ENCODE measurements at regions not wholly inside any gene's neighbourhood (a gene's known extent, or its start where the extent isn't known, plus 50 kb on each side); places are given as distances from the start of the nearest gene placed in this dataset.
"Not testable (repeated sequence)": the region's sequence is repeated elsewhere in the genome, so short reads cannot be mapped to it uniquely, and the experiment has no call there.

DNA sequence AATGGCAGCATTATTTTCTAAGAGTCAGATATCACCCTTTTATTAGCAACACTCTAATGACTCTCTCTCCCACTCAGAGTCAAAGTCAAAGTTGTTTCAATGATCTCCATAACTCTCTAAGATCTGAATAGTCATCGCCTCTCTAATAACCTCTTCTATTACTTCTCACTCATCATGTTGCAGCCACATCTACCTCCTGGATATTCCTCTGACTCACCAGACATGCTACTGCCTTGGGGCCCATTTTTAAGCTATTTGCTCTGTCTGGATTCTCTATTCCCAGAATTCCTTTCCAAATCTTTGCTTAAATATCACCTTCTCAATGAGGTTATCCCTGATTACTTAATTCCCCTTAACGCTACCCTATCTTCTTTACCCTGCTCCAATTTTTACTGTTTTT, 391.8 kb upstream of the MAGEB16 start:
- H3K27ac ChIP-seq (ENCODE audit: low read depth, low read length) = no peak overlapping the region
- H3K4me3 ChIP-seq (ENCODE audit: low read length) = no peak overlapping the region
- H3K9ac ChIP-seq (ENCODE audit: low read depth, low read length) = no peak overlapping the region
- H3K27me3 ChIP-seq (ENCODE audit: insufficient read depth, low read length) = no peaks in the 10 kb centered on the region
- H3K9me3 ChIP-seq (ENCODE audit: insufficient read depth, low read depth, low read length) = no peaks in the 10 kb centered on the region
- no peaks in the 10 kb centered on the region for H3K36me3 ChIP-seq (ENCODE audit: insufficient read depth, low read length)
- H3K4me1 ChIP-seq (ENCODE audit: insufficient read depth, low read length) = no peaks in the 10 kb centered on the region
- 94% methylated on average over 2 of the region's 2 CpGs for WGBS

- Histone ChIP-seq H3K27ac (ENCODE audit: low read depth, low read length) (no peak overlapping the region), H3K36me3 (ENCODE audit: insufficient read depth, low read length) (no peaks in the 10 kb centered on the region)
Measured at GRCh38 chrX:35416782-35417181, 381.4 kb upstream of the MAGEB16 start.

DNA sequence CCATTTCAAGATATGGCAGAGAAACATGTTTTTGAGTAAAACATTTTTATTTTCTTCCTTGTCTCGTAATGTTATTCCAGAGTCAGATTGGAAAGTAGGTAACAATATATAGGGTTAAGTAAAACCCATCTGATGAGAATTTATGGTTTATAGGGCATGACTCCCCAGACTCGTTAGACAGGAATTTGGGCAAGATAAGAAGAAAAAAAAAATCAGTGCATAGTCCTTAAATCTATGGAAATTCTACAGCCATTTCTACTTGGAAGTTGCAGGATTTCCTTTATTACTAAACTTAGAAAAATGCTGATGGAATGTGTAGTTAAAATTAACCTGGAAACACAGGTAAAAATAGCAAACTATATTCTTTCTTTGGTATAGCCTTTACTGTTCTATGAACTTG, 366.1 kb upstream of the MAGEB16 start:
- 88% methylated on average over 2 of the region's 2 CpGs for WGBS
- no peaks in the 10 kb centered on the region for H3K27me3 ChIP-seq (ENCODE audit: insufficient read depth, low read length)
- no peak overlapping the region for H3K4me3 ChIP-seq (ENCODE audit: low read length)
- no peaks in the 10 kb centered on the region for H3K4me1 ChIP-seq (ENCODE audit: insufficient read depth, low read length)
- H3K27ac ChIP-seq (ENCODE audit: low read depth, low read length) = no peak overlapping the region
- H3K36me3 ChIP-seq (ENCODE audit: insufficient read depth, low read length) = no peaks in the 10 kb centered on the region
- peaks cover 9% of the 10 kb centered on the region; the same call in 1 of the 2 replicates for H3K9me3 ChIP-seq (ENCODE audit: insufficient read depth, low read depth, low read length)
- H3K9ac ChIP-seq (ENCODE audit: low read depth, low read length) = no peak overlapping the region

More at GRCh38 chrX:35416782-35417181, 381.4 kb upstream of the MAGEB16 start:
- Histone ChIP-seq H3K4me3 (ENCODE audit: low read length) (no peak overlapping the region), H3K27me3 (ENCODE audit: insufficient read depth, low read length) (no peaks in the 10 kb centered on the region), H3K4me1 (ENCODE audit: insufficient read depth, low read length) (no peaks in the 10 kb centered on the region), H3K9me3 (ENCODE audit: insufficient read depth, low read depth, low read length) (no peaks in the 10 kb centered on the region), H3K9ac (ENCODE audit: low read depth, low read length) (no peak overlapping the region)

DNA sequence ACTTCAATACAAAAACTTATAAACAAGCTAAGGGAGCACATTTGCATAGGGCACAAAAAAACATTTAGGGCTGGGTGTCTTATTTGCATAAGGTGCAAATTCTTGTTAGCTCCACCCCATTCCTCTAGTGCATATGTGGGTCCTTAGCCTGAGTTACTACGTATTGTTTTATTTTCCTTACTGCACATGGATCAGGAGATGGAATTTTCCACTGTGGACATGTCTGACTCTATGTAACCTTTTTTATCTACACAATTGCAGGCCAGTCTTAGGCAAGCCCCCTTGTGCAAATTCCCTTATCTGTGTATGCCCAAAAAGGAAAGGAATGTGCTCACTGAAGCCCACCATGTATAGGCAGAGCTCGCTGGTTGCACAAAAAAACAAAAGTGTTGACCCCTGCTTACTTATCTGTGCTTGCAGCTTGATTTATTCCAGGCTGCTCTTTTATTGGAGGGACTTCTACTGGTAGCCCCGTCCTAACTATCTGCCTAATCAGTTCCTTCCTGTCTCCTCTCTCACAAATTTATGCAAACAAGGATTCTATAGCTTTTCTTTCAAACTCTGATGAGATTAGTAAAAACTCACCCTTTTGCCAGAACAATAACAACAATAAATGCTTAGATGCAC, 359.0 kb upstream of the MAGEB16 start:
- Histone ChIP-seq H3K9ac (ENCODE audit: low read depth, low read length) (no peak overlapping the region), H3K4me1 (ENCODE audit: insufficient read depth, low read length) (no peaks in the 10 kb centered on the region), H3K36me3 (ENCODE audit: insufficient read depth, low read length) (no peaks in the 10 kb centered on the region), H3K4me3 (ENCODE audit: low read length) (no peak overlapping the region), H3K27me3 (ENCODE audit: insufficient read depth, low read length) (no peaks in the 10 kb centered on the region), H3K9me3 (ENCODE audit: insufficient read depth, low read depth, low read length) (peaks cover 28% of the 10 kb centered on the region), H3K27ac (ENCODE audit: low read depth, low read length) (no peak overlapping the region)
- WGBS = 91% methylated on average over 3 of the region's 3 CpGs

DNA sequence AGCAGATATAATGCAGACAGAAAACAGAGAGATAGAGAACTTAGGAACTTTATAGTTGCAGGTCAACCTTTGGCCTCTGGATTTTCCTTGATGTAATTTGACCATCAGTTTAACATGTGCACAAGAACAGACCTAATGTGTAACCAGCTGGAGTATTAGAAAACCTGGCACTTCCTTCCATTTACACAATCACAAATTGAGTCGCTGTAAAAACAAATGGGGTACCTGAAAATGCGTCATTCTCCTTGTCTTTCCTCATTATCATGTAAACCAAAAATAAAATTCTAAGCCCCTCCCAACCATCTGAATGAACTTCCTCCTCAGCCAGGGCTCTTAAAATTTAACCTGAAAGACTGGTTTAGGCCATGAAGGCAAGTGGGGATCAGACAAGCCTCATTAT, 358.4 kb upstream of the MAGEB16 start:
- 98% methylated on average over 2 of the region's 2 CpGs for WGBS
- H3K9ac ChIP-seq (ENCODE audit: low read depth, low read length) = no peak overlapping the region
- no peak overlapping the region for H3K27ac ChIP-seq (ENCODE audit: low read depth, low read length)
- no peaks in the 10 kb centered on the region for H3K4me1 ChIP-seq (ENCODE audit: insufficient read depth, low read length)
- H3K9me3 ChIP-seq (ENCODE audit: insufficient read depth, low read depth, low read length) = peaks cover 28% of the 10 kb centered on the region
- no peaks in the 10 kb centered on the region for H3K36me3 ChIP-seq (ENCODE audit: insufficient read depth, low read length)
- no peak overlapping the region for H3K4me3 ChIP-seq (ENCODE audit: low read length)
- no peaks in the 10 kb centered on the region for H3K27me3 ChIP-seq (ENCODE audit: insufficient read depth, low read length)

- no peak overlapping the region for H3K4me3 ChIP-seq (ENCODE audit: low read length)
- H3K4me1 ChIP-seq (ENCODE audit: insufficient read depth, low read length) = peaks cover 7% of the 10 kb centered on the region
- H3K36me3 ChIP-seq (ENCODE audit: insufficient read depth, low read length) = no peaks in the 10 kb centered on the region
- no peak overlapping the region for H3K27ac ChIP-seq (ENCODE audit: low read depth, low read length)
- H3K9me3 ChIP-seq (ENCODE audit: insufficient read depth, low read depth, low read length) = peaks cover 17% of the 10 kb centered on the region
- H3K27me3 ChIP-seq (ENCODE audit: insufficient read depth, low read length) = no peaks in the 10 kb centered on the region
- H3K9ac ChIP-seq (ENCODE audit: low read depth, low read length) = no peak overlapping the region
Measured at GRCh38 chrX:35442421-35442820, 355.7 kb upstream of the MAGEB16 start.

DNA sequence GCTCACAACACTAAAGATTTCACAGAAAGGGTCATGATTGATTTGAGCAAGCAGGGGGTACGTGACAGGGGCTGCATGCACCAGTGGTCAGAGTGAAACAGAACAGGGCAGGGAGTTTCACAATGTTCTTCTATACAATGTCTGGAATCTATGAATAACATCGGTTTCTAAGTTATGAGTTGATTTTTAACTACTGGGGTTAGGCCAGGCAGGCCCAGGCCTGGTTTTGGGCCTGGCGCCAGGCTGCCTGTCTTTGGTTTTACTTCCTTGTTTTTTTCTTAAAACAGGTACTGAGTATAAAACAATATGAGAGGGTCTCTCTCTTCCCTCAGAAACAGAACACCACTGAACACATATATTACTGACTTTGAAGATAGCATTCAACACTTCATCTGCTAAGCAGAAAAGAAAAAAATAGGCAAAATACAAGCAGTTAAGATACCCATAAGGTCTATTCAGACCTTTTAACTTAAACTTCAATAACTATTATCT, 355.0 kb upstream of the MAGEB16 start:
- H3K36me3 ChIP-seq (ENCODE audit: insufficient read depth, low read length); H3K4me1 ChIP-seq (ENCODE audit: insufficient read depth, low read length); H3K4me3 ChIP-seq (ENCODE audit: low read length); H3K27ac ChIP-seq (ENCODE audit: low read depth, low read length); H3K27me3 ChIP-seq (ENCODE audit: insufficient read depth, low read length); H3K9ac ChIP-seq (ENCODE audit: low read depth, low read length): not testable (repeated sequence)
- peaks cover 13% of the 10 kb centered on the region for H3K9me3 ChIP-seq (ENCODE audit: insufficient read depth, low read depth, low read length)
- WGBS = 85% methylated on average over 2 of the region's 3 CpGs

- Histone ChIP-seq H3K4me1 (ENCODE audit: insufficient read depth, low read length) (peaks cover 7% of the 10 kb centered on the region), H3K27me3 (ENCODE audit: insufficient read depth, low read length) (no peaks in the 10 kb centered on the region), H3K36me3 (ENCODE audit: insufficient read depth, low read length) (no peaks in the 10 kb centered on the region), H3K9ac (ENCODE audit: low read depth, low read length) (no peak overlapping the region), H3K27ac (ENCODE audit: low read depth, low read length) (peak overlapping the region; percentile 67; the same call in 1 of the 2 replicates), H3K4me3 (ENCODE audit: low read length) (no peak overlapping the region), H3K9me3 (ENCODE audit: insufficient read depth, low read depth, low read length) (no peaks in the 10 kb centered on the region)
- WGBS = no CpG with 5 or more reads among the region's 2 CpGs
Measured at GRCh38 chrX:35444671-35445355, 353.3 kb upstream of the MAGEB16 start.

GRCh38 chrX:35445912-35446311, 352.2 kb upstream of the MAGEB16 start:
- no peak overlapping the region for H3K9ac ChIP-seq (ENCODE audit: low read depth, low read length)
- H3K27me3 ChIP-seq (ENCODE audit: insufficient read depth, low read length) = no peaks in the 10 kb centered on the region
- H3K4me3 ChIP-seq (ENCODE audit: low read length) = no peak overlapping the region
- peaks cover 7% of the 10 kb centered on the region for H3K4me1 ChIP-seq (ENCODE audit: insufficient read depth, low read length)
- no peaks in the 10 kb centered on the region for H3K36me3 ChIP-seq (ENCODE audit: insufficient read depth, low read length)
- WGBS = 97% methylated on average over 2 of the region's 3 CpGs
- H3K27ac ChIP-seq (ENCODE audit: low read depth, low read length) = no peak overlapping the region
- no peaks in the 10 kb centered on the region for H3K9me3 ChIP-seq (ENCODE audit: insufficient read depth, low read depth, low read length)

DNA sequence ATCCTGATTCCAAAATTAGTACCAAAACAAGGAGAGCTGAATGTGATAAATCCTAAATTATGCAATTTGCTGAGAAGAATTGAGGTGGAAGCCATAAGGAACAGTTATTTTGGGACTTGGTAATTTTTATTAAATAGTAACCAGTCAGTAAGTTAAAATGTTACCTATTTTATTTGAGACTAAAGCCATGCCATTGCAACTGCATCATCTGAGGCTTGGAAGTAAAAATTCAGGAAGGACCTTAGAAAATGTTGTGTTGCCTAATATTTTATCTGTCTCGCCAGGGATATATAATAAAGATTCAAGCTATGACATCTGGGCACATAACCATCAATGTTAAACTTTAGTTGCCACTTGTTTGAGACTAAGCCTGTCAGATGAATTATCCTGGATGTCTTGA, 341.3 kb upstream of the MAGEB16 start:
- no peak overlapping the region for H3K4me3 ChIP-seq (ENCODE audit: low read length)
- no peaks in the 10 kb centered on the region for H3K27me3 ChIP-seq (ENCODE audit: insufficient read depth, low read length)
- H3K4me1 ChIP-seq (ENCODE audit: insufficient read depth, low read length) = no peaks in the 10 kb centered on the region
- H3K36me3 ChIP-seq (ENCODE audit: insufficient read depth, low read length) = no peaks in the 10 kb centered on the region
- no peak overlapping the region for H3K27ac ChIP-seq (ENCODE audit: low read depth, low read length)
- 83% methylated on average over 1 of the region's 1 CpG for WGBS
- H3K9ac ChIP-seq (ENCODE audit: low read depth, low read length) = no peak overlapping the region
- H3K9me3 ChIP-seq (ENCODE audit: insufficient read depth, low read depth, low read length) = no peaks in the 10 kb centered on the region

DNA sequence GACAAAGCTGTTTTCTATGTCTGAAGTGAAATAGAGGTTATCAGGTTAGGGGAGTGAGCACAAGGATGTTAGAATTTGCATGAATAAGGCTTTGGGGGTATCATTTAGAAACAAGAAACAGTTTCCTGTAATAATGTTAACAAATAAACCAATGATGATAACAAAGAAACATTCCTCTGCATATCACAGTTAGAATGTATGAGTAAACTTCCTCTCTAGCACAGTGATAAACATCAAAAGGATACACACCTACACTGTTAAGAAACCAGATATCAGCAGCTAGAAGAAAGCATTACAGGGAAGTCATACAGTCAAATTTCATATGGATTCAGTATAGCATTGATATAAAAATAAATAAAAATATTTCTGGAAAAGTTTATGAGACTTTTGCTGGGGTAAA, 340.0 kb upstream of the MAGEB16 start:
- H3K4me1 ChIP-seq (ENCODE audit: insufficient read depth, low read length) = no peaks in the 10 kb centered on the region
- H3K9ac ChIP-seq (ENCODE audit: low read depth, low read length) = no peak overlapping the region
- H3K27ac ChIP-seq (ENCODE audit: low read depth, low read length) = no peak overlapping the region
- no peaks in the 10 kb centered on the region for H3K27me3 ChIP-seq (ENCODE audit: insufficient read depth, low read length)
- H3K9me3 ChIP-seq (ENCODE audit: insufficient read depth, low read depth, low read length) = 0 out of 2 replicates have a peak, but pooled peaks cover 5% of the 10 kb centered on the region
- H3K4me3 ChIP-seq (ENCODE audit: low read length) = no peak overlapping the region
- no peaks in the 10 kb centered on the region for H3K36me3 ChIP-seq (ENCODE audit: insufficient read depth, low read length)

Measured in HUES64 (cell line).